Heart right ventricle (tissue), 16 donors: ENCODE measurements at regions not wholly inside any gene's neighbourhood (a gene's known extent, or its start where the extent isn't known, plus 50 kb on each side); places are given as distances from the start of the nearest gene placed in this dataset.

Source experiments
- ATAC-seq, 8 donors: fragments of 200-7000 bp; cut with Tn5 transposase; one replicate each; pipeline ENCODE4 v1.9.1; 2020; ENCODE audit warnings: mild to moderate bottlenecking in 8 of 8, moderate library complexity in 8 of 8, moderate number of reproducible peaks in 1 of 8
- DNase-seq, 2 donors: peaks; one replicate each; pipeline ENCODE4 v3.0.0-alpha.2; 2020
- H3K27ac ChIP-seq, 10 donors: fragments of 200-600 bp; sonication (generic) in 2 of 10; one replicate each; pipeline versions ENCODE4 v1.5.0 to v1.8.0; 2020 to 2022; ENCODE audit warnings: mild to moderate bottlenecking in 3 of 10
- H3K27me3 ChIP-seq, 7 donors: fragments of 200-600 bp; one replicate each; pipeline ENCODE4 v1.8.0; 2021 to 2022; ENCODE audit warnings: mild to moderate bottlenecking in 2 of 7
- H3K36me3 ChIP-seq, 9 donors: fragments of 200-600 bp; sonication (generic) in 1 of 9; one replicate each; pipeline versions ENCODE4 v1.5.0 to v1.8.0; 2020 to 2022; ENCODE audit warnings: mild to moderate bottlenecking in 2 of 9
- H3K4me1 ChIP-seq, 9 donors: fragments of 200-600 bp; sonication (generic) in 1 of 9; one replicate each; pipeline versions ENCODE4 v1.5.0 to v1.8.0; 2020 to 2022; ENCODE audit warnings: mild to moderate bottlenecking in 4 of 9
- H3K4me3 ChIP-seq, 10 donors: fragments of 200-600 bp; sonication (generic) in 2 of 10; one replicate each; pipeline versions ENCODE4 v1.5.0 to v1.8.0; 2020 to 2022; ENCODE audit warnings: mild to moderate bottlenecking in 7 of 10, moderate library complexity in 2 of 10
- H3K9me3 ChIP-seq, 11 donors: fragments of 200-600 bp in 10 of 11; sonication (generic) in 2 of 11; one replicate each; pipeline versions ENCODE4 v1.5.0 to v1.8.0; 2013 to 2022; ENCODE audit warnings: mild to moderate bottlenecking in 2 of 11, control low read depth in 1 of 11, moderate library complexity in 1 of 11
- WGBS, 2 donors: extraction: QIAGEN DNeasy Blood & Tissue Kit; methylation state at CpG; one replicate each; pipeline ENCODE4 v1.1.7; 2013; ENCODE audit warnings: inconsistent platforms in 1 of 2; 5-methylcytosine and 5-hydroxymethylcytosine counted together
- intact Hi-C, 10 donors: fragments of 100-400 bp; cut with DNase I; formaldehyde crosslinking; loops; one replicate each; pipeline versions ENCODE4 v1.11.1 to v1.14.2; 2022
- TF ChIP-seq, protein P1 (sequence below), 9 donors: fragments of 200-600 bp; sonication (generic) in 2 of 9; IDR thresholded peaks; one replicate each; pipeline versions ENCODE4 v1.5.0 to v1.8.0; 2021 to 2022; ENCODE audit warnings: antibody characterized with exemption in 9 of 9, mild to moderate bottlenecking in 5 of 9, moderate library complexity in 1 of 9
- donor health status: Arrhythmogenic right ventricular cardiomyopathy.
- donor health status: ischemic (EF 13 %, LVEDD 7.1; RV severe dilation, severe dysfunction).
- donor health status: healthy with polysubstance abuse.
- donor health status: DM: no; HTN: yes; CAD: no.
- donor health status: DM: no; HTN: no; CAD: no.
- donor health status: ischemic (EF 25% LVEDD 6.9; RV normal size, moderate dysfunction).
- donor health status: ischemic (EF 25% LVEDD 5.7; RV mildly dilated, moderate dysfunction).
- donor health status: healthy.
- donor health status: DM: yes; HTN: yes; CAD: no.
- donor health status: Ischemic cardiomyopathy.
- donor health status: ischemic (EF 35%, LVEDD 5.7; RV mildly dilated, moderate dysfunction).
- donor health status: nonischemic (EF 11% LVEDD 7.7; RV severe dilation, severe dysfunction).
- donor health status: DM: yes; HTN: yes; CAD: no.
- donor health status: PGD.
- donor health status: ischemic (EF 29% LVEDD 5.4; RV normal size, mild dysfunction).
- donor health status: nonischemic (EF 23%, LVEDD 6.1; RV moderate dilation, normal function).

DNA sequence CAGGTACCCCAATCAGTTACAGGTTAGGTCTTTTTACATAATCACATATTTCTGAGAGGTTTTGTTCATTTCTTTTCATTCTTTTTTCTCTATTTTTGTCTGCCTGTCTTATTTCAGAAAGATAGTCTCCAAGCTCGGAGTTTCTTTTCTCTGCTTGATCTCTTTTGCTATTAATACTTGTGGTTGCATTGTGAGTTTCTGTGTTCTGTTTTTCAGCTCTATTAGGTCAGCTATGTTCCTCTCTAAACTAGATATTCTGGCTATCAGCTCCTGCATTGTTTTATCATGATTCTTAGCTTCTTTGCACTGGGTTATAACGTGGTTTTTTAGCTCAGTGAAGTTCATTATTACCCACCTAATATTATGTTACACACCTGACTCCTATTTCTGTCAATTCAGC lies 914.1 kb downstream of the TRHDE start:
- peaks cover 0 to 63% (median 16%) of the 10 kb centered on the region in 11 donors for H3K9me3 ChIP-seq
- TF ChIP-seq, protein P1, sequence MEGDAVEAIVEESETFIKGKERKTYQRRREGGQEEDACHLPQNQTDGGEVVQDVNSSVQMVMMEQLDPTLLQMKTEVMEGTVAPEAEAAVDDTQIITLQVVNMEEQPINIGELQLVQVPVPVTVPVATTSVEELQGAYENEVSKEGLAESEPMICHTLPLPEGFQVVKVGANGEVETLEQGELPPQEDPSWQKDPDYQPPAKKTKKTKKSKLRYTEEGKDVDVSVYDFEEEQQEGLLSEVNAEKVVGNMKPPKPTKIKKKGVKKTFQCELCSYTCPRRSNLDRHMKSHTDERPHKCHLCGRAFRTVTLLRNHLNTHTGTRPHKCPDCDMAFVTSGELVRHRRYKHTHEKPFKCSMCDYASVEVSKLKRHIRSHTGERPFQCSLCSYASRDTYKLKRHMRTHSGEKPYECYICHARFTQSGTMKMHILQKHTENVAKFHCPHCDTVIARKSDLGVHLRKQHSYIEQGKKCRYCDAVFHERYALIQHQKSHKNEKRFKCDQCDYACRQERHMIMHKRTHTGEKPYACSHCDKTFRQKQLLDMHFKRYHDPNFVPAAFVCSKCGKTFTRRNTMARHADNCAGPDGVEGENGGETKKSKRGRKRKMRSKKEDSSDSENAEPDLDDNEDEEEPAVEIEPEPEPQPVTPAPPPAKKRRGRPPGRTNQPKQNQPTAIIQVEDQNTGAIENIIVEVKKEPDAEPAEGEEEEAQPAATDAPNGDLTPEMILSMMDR (IDR thresholded peaks at IDR 0.05) = no peak

DNA sequence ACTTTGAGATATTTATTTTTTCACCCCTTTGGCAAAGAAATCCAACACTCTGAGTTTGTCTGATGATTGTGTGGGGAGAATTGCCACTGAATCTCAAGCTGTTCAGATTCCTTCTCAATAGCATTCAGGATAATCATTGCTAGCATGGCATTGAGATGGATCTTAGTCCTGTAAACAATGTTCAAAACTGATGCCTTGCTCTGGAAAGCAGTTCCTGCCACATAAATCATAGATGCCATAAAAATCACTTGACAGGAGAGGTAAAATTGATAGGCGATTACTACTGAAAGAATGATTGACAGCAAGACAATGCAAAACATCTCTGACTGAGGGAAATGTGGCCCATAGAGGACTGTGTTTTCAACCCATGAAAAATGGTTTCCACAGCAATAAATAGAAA lies 915.6 kb downstream of the TRHDE start:
- ATAC-seq (no peak), DNase-seq (no peak)
- Histone ChIP-seq H3K4me1 (no peaks in the 10 kb centered on the region), H3K27ac (no peak overlapping the region), H3K27me3 (no peaks in the 10 kb centered on the region), H3K4me3 (no peak overlapping the region), H3K9me3 (peaks cover 0 to 63% (median 16%) of the 10 kb centered on the region in 11 donors), H3K36me3 (no peaks in the 10 kb centered on the region)
- intact Hi-C loops = no loop called here
- 80 to 84% methylated on average over 1 of the region's 1 CpG for WGBS, 2 donors
- TF ChIP-seq, protein P1 (IDR thresholded peaks at IDR 0.05) = no peak

More for the DNA sequence above, 914.1 kb downstream of the TRHDE start:
- Histone ChIP-seq H3K4me3 (no peak overlapping the region), H3K36me3 (no peaks in the 10 kb centered on the region), H3K27me3 (no peaks in the 10 kb centered on the region), H3K27ac (no peak overlapping the region), H3K4me1 (no peaks in the 10 kb centered on the region)
- no peak for ATAC-seq
- DNase-seq = no peak
- intact Hi-C loops = no loop called here
- 51 to 68% methylated on average over 2 of the region's 2 CpGs for WGBS, 2 donors

DNA sequence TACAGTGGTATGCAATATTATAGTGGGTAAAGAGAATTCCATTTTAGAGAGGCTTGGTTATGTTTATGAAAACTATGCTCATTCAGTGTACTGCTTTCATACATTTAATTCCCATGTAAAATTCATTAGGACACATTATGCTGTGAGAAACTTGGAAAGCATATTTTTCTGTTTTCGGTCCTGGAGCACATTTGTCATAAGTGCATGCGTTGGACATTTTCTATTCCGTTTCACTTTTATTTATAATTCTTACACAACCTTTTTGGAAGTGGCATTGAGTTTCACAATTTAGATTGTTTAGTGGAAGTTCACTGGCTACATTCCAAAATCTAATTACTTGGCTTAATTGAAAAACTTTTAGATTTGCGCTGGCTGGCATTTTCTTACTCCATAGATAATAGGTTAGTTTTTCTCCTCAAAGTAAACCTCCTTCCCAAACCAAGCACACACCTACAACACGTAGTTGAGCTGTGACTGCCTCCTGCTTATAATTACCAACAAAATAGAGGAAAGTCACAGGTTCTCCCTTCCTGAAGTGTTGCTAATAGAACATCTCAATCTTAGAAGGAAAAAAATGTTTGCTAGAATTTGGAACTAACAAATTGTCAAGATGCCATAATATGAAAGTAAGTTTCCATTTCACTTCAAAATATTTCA lies 938.5 kb downstream of the TRHDE start:
- DNase-seq (no peak), ATAC-seq (no peak)
- no peaks in the 10 kb centered on the region for H3K4me1 ChIP-seq
- no peak overlapping the region for H3K27ac ChIP-seq
- peaks cover 0 to 24% (median 0%) of the 10 kb centered on the region in 11 donors for H3K9me3 ChIP-seq
- H3K36me3 ChIP-seq = no peaks in the 10 kb centered on the region
- no peaks in the 10 kb centered on the region for H3K27me3 ChIP-seq
- 80 to 89% methylated on average over 5 of the region's 5 CpGs for WGBS, 2 donors
- H3K4me3 ChIP-seq = no peak overlapping the region
- TF ChIP-seq, protein P1 (IDR thresholded peaks at IDR 0.05) = no peak
- intact Hi-C loops = no loop called here

DNA sequence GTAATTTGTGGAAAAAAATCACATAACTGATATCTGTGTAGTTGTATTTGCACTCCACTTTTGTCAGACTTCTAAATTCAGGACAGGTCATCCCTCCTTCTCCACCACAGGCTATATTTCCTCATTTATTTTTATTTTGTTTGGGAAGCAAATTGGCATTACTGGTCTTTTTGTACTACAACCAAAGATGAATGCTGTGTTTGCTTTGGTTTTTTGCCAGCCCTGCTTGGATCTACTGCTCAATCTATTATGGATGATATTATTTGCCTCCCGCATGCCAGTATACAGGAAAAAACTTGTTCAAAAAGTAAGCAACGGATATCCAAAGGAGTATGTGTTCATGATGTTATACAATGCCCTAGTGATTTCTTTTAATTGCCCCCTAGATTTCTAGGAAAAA lies 948.8 kb downstream of the TRHDE start:
- H3K36me3 ChIP-seq = no peaks in the 10 kb centered on the region
- 66 to 89% methylated on average over 2 of the region's 2 CpGs for WGBS, 2 donors
- TF ChIP-seq, protein P1 (IDR thresholded peaks at IDR 0.05) = no peak
- no peak for DNase-seq
- no peak overlapping the region for H3K4me3 ChIP-seq
- H3K9me3 ChIP-seq = peaks cover 0 to 15% (median 0%) of the 10 kb centered on the region in 11 donors
- no peak for ATAC-seq
- no peak overlapping the region for H3K27ac ChIP-seq
- no peaks in the 10 kb centered on the region for H3K27me3 ChIP-seq
- H3K4me1 ChIP-seq = no peaks in the 10 kb centered on the region
- intact Hi-C loops = no loop called here
